IMR-90 (cell line): ENCODE measurements at regions not wholly inside any gene's neighbourhood (a gene's known extent, or its start where the extent isn't known, plus 50 kb on each side); places are given as distances from the start of the nearest gene placed in this dataset.

ENCODE experiments used
- ATAC-seq: fragments of 200-7000 bp; cut with Tn5 transposase; 2 replicates; pipeline ENCODE4 v1.9.1; 2020; ENCODE audit warnings: low read depth, mild to moderate bottlenecking, moderate library complexity
- BruUV-seq: library from RNA; stranded (reverse); fragments of 400-500 nt; replicated peaks from 2 replicates; lab custom pipeline; 2021; lab: Mats Ljungman, UMichigan
- CTCF ChIA-PET: fragments of 300-600 bp; formaldehyde crosslinking; extraction: SDS; loops from one replicate; lab custom pipeline; 2021; ENCODE audit warnings: antibody characterized with exemption; lab: Yijun Ruan, JAX
- POLR2A ChIA-PET: fragments of 300-600 bp; sonication (Branson Sonifier 250); formaldehyde crosslinking; loops from one replicate; lab custom pipeline; 2022; ENCODE audit warnings: antibody characterized with exemption; ENCODE audit not compliant: unreplicated experiment; lab: Charles Lee
- DNase-seq: peaks from one replicate; pipeline ENCODE4 v3.0.0; 2013
- H2AFZ ChIP-seq: replicated peaks from 2 replicates; pipeline ENCODE3; 2013; ENCODE audit warnings: low read length, mild to moderate bottlenecking; ENCODE audit not compliant: poor library complexity
- H2AK5ac ChIP-seq: 2 replicates; pipeline ENCODE4 v1.6.1; 2013; ENCODE audit warnings: low read depth, low read length, inconsistent platforms
- H2AK9ac ChIP-seq: replicated peaks from 2 replicates; pipeline ENCODE3; 2013; ENCODE audit warnings: mild to moderate bottlenecking, low read depth, low read length, moderate library complexity; ENCODE audit not compliant: poor library complexity
- H2BK120ac ChIP-seq: 2 replicates; pipeline ENCODE4 v1.6.1; 2013; ENCODE audit warnings: low read depth, low read length, inconsistent platforms
- H2BK15ac ChIP-seq: 3 replicates; pipeline ENCODE4 v1.6.1; 2013; ENCODE audit warnings: low read depth, low read length, inconsistent platforms
- H2BK20ac ChIP-seq: 2 replicates; pipeline ENCODE4 v1.6.1; 2013; ENCODE audit warnings: low read depth, mild to moderate bottlenecking, inconsistent platforms, low read length, moderate library complexity
- H2BK5ac ChIP-seq: 2 replicates; pipeline ENCODE4 v1.6.1; 2013; ENCODE audit warnings: mild to moderate bottlenecking, low read depth, low read length, inconsistent platforms; ENCODE audit not compliant: poor library complexity, severe bottlenecking
- H3K14ac ChIP-seq: replicated peaks from 2 replicates; pipeline ENCODE4 v1.6.1; 2013; ENCODE audit warnings: low read depth, low read length, inconsistent platforms
- H3K18ac ChIP-seq: 2 replicates; pipeline ENCODE4 v1.6.1; 2013; ENCODE audit warnings: low read depth, low read length, control low read depth
- H3K23ac ChIP-seq: 2 replicates; pipeline ENCODE4 v1.6.1; 2013; ENCODE audit warnings: low read depth, low read length, inconsistent platforms
- H3K27ac ChIP-seq: 2 replicates; pipeline ENCODE4 v1.5.1; 2013; ENCODE audit warnings: mild to moderate bottlenecking, control low read depth, low read length; ENCODE audit not compliant: insufficient read depth
- H3K27me3 ChIP-seq: 2 replicates; pipeline ENCODE4 v1.6.1; 2013; ENCODE audit warnings: low read length; ENCODE audit not compliant: control insufficient read depth, insufficient read depth
- H3K36me3 ChIP-seq: 2 replicates; pipeline ENCODE4 v1.6.1; 2013; ENCODE audit warnings: low read length, mixed read lengths; ENCODE audit not compliant: control insufficient read depth, insufficient read depth
- H3K4ac ChIP-seq: 2 replicates; pipeline ENCODE4 v1.6.1; 2013; ENCODE audit warnings: low read depth, low read length, inconsistent platforms
- H3K4me1 ChIP-seq: 2 replicates; pipeline ENCODE4 v1.6.1; 2013; ENCODE audit warnings: low read length, mixed read lengths; ENCODE audit not compliant: control insufficient read depth, insufficient read depth
- H3K4me2 ChIP-seq: 2 replicates; pipeline ENCODE4 v1.6.1; 2013; ENCODE audit warnings: low read depth, mild to moderate bottlenecking, control low read depth, low read length, moderate library complexity
- H3K4me3 ChIP-seq: 2 replicates; pipeline ENCODE4 v1.5.1; 2013; ENCODE audit warnings: low read depth, mild to moderate bottlenecking, control low read depth, low read length, moderate library complexity; ENCODE audit not compliant: insufficient read depth
- H3K56ac ChIP-seq: 2 replicates; pipeline ENCODE4 v1.6.1; 2013; ENCODE audit warnings: low read length, inconsistent platforms; ENCODE audit not compliant: insufficient read depth; ENCODE audit errors: extremely low read depth
- H3K79me1 ChIP-seq, 2 experiments: 2 replicates each; pipeline ENCODE4 v1.6.1; 2013; ENCODE audit warnings: low read length in 2 of 2, inconsistent platforms in 1 of 2, low read depth in 1 of 2
- H3K9ac ChIP-seq: 2 replicates; pipeline ENCODE4 v1.6.1; 2013; ENCODE audit warnings: low read depth, low read length, control low read depth
- H3K9me1 ChIP-seq: 2 replicates; pipeline ENCODE4 v1.6.1; 2013; ENCODE audit warnings: low read length, inconsistent platforms; ENCODE audit not compliant: insufficient read depth
- H3K9me3 ChIP-seq: 2 replicates; pipeline ENCODE4 v1.6.1; 2013; ENCODE audit warnings: low read length; ENCODE audit not compliant: control insufficient read depth, insufficient read depth
- H4K20me1 ChIP-seq: 2 replicates; pipeline ENCODE4 v1.6.1; 2013; ENCODE audit warnings: low read length, inconsistent platforms; ENCODE audit not compliant: insufficient read depth
- H4K5ac ChIP-seq: 2 replicates; pipeline ENCODE4 v1.6.1; 2013; ENCODE audit warnings: mild to moderate bottlenecking, low read depth, low read length, control low read depth
- H4K8ac ChIP-seq, 2 experiments: 2 replicates each; pipeline ENCODE4 v1.6.1; 2013; ENCODE audit warnings: low read depth in 2 of 2, low read length in 2 of 2, control low read depth in 1 of 2, inconsistent platforms in 1 of 2
- H4K91ac ChIP-seq: 2 replicates; pipeline ENCODE4 v1.6.1; 2013; ENCODE audit warnings: low read depth, low read length, inconsistent platforms; ENCODE audit not compliant: insufficient read depth
- RAD21 ChIP-seq: IDR thresholded peaks from 2 replicates; pipeline ENCODE4 v1.6.1; 2012; ENCODE audit warnings: low read length, improper control_type of control experiment
- WGBS, 2 experiments: methylation state at CpG; one replicate each; pipeline versions ENCODE4 v1.1.5 to v1.1.7; 2013; ENCODE audit warnings: missing lambda C conversion rate in 2 of 2; ENCODE audit not compliant: insufficient read length in 1 of 2; ENCODE audit errors: extremely low coverage in 2 of 2; 5-methylcytosine and 5-hydroxymethylcytosine counted together
- dilution Hi-C: fragments of 300-500 bp; cut with HindIII; formaldehyde crosslinking; loops from one replicate; pipeline ENCODE4 v1.14.3; 2018; ENCODE audit warnings: low sequenced_read_pairs; ENCODE audit not compliant: unreplicated experiment
- in situ Hi-C: fragments of 300-500 bp; cut with MboI; formaldehyde crosslinking; loops from 3 replicates; pipeline ENCODE4 v1.14.3; 2019; ENCODE audit warnings: low sequenced_read_pairs, inconsistent platforms, mixed read lengths
- intact Hi-C: fragments of 100-400 bp; cut with micrococcal nuclease; formaldehyde crosslinking; loops from 2 replicates; pipeline ENCODE4 v1.10.0; 2022

DNA sequence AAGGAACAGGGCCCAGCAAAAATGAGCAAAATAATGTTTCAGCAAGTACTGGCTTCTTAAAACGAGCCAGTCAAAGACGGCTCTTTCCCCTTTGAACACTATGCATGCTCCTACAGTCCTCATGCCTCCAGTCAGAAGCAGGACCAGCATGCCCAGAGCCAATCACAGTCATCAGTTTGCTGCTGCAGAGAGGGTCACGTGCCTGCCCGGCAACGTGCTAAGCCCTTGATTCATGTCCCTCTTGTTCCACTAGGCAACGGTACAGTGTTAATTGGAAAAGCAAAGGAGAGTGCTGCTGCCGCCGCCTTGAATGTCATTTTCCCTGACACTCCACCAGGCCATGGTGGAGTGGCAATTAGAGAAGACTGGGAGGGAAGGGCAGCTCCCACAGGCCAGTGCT, 500.1 kb downstream of the OCA2 start:
- Histone ChIP-seq H3K56ac (no peak overlapping the region), H3K14ac (no peak overlapping the region), H2BK15ac (no peak overlapping the region), H2AK5ac (no peak overlapping the region), H2BK5ac (no peak overlapping the region), H2AK9ac (no peak overlapping the region), H4K8ac (no peak overlapping the region), H3K4me3 (no peak overlapping the region), H3K23ac (no peak overlapping the region), H3K36me3 (no peaks in the 10 kb centered on the region), H3K4me2 (no peak overlapping the region), H4K20me1 (no peaks in the 10 kb centered on the region), H2BK120ac (no peak overlapping the region), H4K91ac (no peak overlapping the region), H2BK20ac (no peak overlapping the region), H3K9ac (no peak overlapping the region), H4K5ac (no peak overlapping the region), H3K4ac (no peak overlapping the region), H3K18ac (no peak overlapping the region), H3K4me1 (no peaks in the 10 kb centered on the region), H3K27ac (no peak overlapping the region), H3K27me3 (no peaks in the 10 kb centered on the region), H3K9me1 (no peaks in the 10 kb centered on the region), H3K79me1 (no peaks in the 10 kb centered on the region), H3K9me3 (peaks cover 39% of the 10 kb centered on the region), H2AFZ (no peak overlapping the region)
- no peak for TF ChIP-seq RAD21
- CTCF ChIA-PET, result no interaction called here
- dilution Hi-C loops, result no loop called here
- no CpG with 5 or more reads among the region's 8 CpGs for WGBS, 2 experiments
- intact Hi-C loops, result no loop called here
- POLR2A ChIA-PET, result no interaction called here
- in situ Hi-C loops, result no loop called here
- BruUV-seq, result no TSS peak
- ATAC-seq (no peak), DNase-seq (no peak)
